Central memory CD8-positive, alpha-beta T cell (primary cell): ENCODE measurements at regions not wholly inside any gene's neighbourhood (a gene's known extent, or its start where the extent isn't known, plus 50 kb on each side); places are given as distances from the start of the nearest gene placed in this dataset.

Experiments used
- ATAC-seq: fragments of 150-1000 bp; cut with Tn5 transposase; replicated peaks from 2 replicates; pipeline ENCODE4 v1.10.0; 2022; ENCODE audit warnings: mild to moderate bottlenecking, moderate FRiP score, moderate number of reproducible peaks; ENCODE audit not compliant: poor library complexity, severe bottlenecking; ENCODE audit errors: extremely low read depth
- DNase-seq, 2 donors: peaks; one replicate each; pipeline ENCODE4 v3.0.0; 2021; ENCODE audit warnings: low spot score in 2 of 2
- H3K27ac Mint-ChIP-seq: one replicate; pipeline ENCODE4 v1.8.0; 2022; ENCODE audit warnings: low read depth, mild to moderate bottlenecking, moderate library complexity, mixed read lengths
- H3K27me3 Mint-ChIP-seq: one replicate; pipeline ENCODE4 v1.8.0; 2022; ENCODE audit warnings: mixed read lengths
- H3K36me3 Mint-ChIP-seq: one replicate; pipeline ENCODE4 v1.8.0; 2022; ENCODE audit warnings: mild to moderate bottlenecking, moderate library complexity, mixed read lengths; ENCODE audit not compliant: insufficient read depth
- H3K4me1 Mint-ChIP-seq: one replicate; pipeline ENCODE4 v1.8.0; 2022; ENCODE audit warnings: mixed read lengths
- H3K4me3 Mint-ChIP-seq: one replicate; pipeline ENCODE4 v1.8.0; 2022; ENCODE audit warnings: mild to moderate bottlenecking, moderate library complexity, mixed read lengths
- H3K9me3 Mint-ChIP-seq: one replicate; pipeline ENCODE4 v1.8.0; 2022; ENCODE audit warnings: mixed read lengths

- ATAC-seq (no peak), DNase-seq (no peak)
- Mint-ChIP-seq H3K4me1 (no peaks in the 10 kb centered on the region), H3K9me3 (peaks cover 12% of the 10 kb centered on the region), H3K36me3 (no peaks in the 10 kb centered on the region), H3K27me3 (no peaks in the 10 kb centered on the region), H3K4me3 (no peak overlapping the region), H3K27ac (no peak overlapping the region)
Observed at GRCh38 chr6:93059911-93060310, 359.4 kb downstream of the EPHA7 start.

DNA sequence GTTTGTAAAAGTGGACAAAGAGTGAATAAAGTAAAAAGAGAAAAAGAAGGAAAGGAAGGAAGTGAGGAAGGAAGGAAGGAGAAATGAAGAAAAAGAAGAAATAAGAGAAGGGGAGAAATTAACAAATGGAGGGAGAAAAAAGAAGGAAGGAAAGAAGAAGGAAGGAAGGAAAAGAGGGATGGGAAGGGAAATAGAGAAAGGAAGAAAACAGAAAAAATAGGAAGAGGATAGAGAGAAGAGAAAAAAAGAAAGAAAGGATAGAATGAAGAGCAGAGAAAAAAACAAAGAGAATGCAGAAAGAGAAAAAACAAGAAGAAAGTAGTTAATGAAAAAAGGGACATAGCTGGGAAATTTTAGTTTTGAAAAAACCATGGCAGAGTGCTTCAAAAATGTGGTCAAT is 361.8 kb downstream of the EPHA7 start:
- Mint-ChIP-seq H3K9me3 (peaks cover 23% of the 10 kb centered on the region), H3K4me1 (no peaks in the 10 kb centered on the region), H3K27me3 (no peaks in the 10 kb centered on the region), H3K36me3 (no peaks in the 10 kb centered on the region), H3K27ac (no peak overlapping the region), H3K4me3 (no peak overlapping the region)
- no peak for DNase-seq
- ATAC-seq, result no peak

GRCh38 chr6:93048381-93048780 is 371.0 kb downstream of the EPHA7 start:
- H3K27me3 Mint-ChIP-seq, result no peaks in the 10 kb centered on the region
- peaks cover 6% of the 10 kb centered on the region for H3K9me3 Mint-ChIP-seq
- DNase-seq, result no peak
- no peak overlapping the region for H3K27ac Mint-ChIP-seq
- no peak for ATAC-seq
- H3K36me3 Mint-ChIP-seq, result peaks cover 3% of the 10 kb centered on the region
- H3K4me3 Mint-ChIP-seq, result no peak overlapping the region
- no peaks in the 10 kb centered on the region for H3K4me1 Mint-ChIP-seq

DNA sequence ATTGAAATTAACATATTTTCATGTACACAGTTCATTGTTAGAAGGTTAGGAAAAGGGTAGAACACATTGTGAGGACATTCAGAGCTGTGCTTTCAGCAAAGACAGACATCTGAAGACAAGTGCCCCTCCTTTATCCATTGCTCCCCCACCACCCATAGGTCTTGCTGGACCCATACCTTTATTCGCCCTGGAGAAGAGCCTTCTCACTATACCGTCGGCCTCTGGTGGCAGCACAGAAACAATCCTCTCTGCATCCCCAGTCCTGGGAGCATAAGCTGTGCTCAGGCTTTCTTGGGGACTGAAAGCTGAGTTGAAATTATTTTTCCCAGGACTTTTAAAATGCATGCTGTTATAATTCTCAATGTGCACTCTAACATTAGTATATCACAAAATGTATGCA is 372.3 kb downstream of the EPHA7 start:
- Mint-ChIP-seq H3K4me3 (no peak overlapping the region), H3K27me3 (no peaks in the 10 kb centered on the region), H3K27ac (no peak overlapping the region), H3K4me1 (no peaks in the 10 kb centered on the region), H3K36me3 (peaks cover 3% of the 10 kb centered on the region), H3K9me3 (peaks cover 6% of the 10 kb centered on the region)
- no peak for ATAC-seq
- DNase-seq, result no peak

DNA sequence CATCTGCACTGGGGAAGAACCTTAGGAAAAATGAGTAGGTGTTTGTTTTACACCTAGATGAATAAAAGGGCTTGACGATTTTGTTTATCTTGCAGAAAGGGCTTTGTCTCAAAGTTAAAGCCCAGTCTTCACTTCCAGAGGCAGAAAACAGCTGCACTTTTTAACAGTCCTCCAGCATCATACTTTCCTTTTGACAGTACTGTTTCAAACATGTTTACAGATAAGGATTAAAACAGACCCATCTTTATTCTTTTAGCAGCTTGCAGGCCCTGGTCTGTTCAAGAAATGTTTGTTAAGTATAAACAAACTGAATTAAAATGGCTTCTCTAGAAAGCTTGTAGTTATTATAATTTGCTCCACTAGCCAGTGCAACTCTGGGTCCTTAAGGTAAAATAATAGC is 374.2 kb downstream of the EPHA7 start:
- Mint-ChIP-seq H3K4me1 (no peaks in the 10 kb centered on the region), H3K27me3 (no peaks in the 10 kb centered on the region), H3K27ac (no peak overlapping the region), H3K9me3 (peaks cover 6% of the 10 kb centered on the region), H3K4me3 (no peak overlapping the region), H3K36me3 (peaks cover 1% of the 10 kb centered on the region)
- DNase-seq (no peak), ATAC-seq (no peak)

GRCh38 chr6:93040375-93040774 is 379.0 kb downstream of the EPHA7 start:
- Mint-ChIP-seq H3K4me1 (no peaks in the 10 kb centered on the region), H3K27ac (no peak overlapping the region), H3K36me3 (peaks cover 1% of the 10 kb centered on the region), H3K4me3 (no peak overlapping the region), H3K27me3 (no peaks in the 10 kb centered on the region), H3K9me3 (peaks cover 14% of the 10 kb centered on the region)
- DNase-seq, result no peak
- no peak for ATAC-seq

- Mint-ChIP-seq H3K27me3 (no peaks in the 10 kb centered on the region), H3K36me3 (peaks cover 2% of the 10 kb centered on the region), H3K9me3 (peaks cover 21% of the 10 kb centered on the region), H3K27ac (no peak overlapping the region), H3K4me3 (no peak overlapping the region), H3K4me1 (no peaks in the 10 kb centered on the region)
- DNase-seq (no peak), ATAC-seq (no peak)
Observed at GRCh38 chr6:93036835-93037234, 382.5 kb downstream of the EPHA7 start.

- ATAC-seq, result no peak
- Mint-ChIP-seq H3K36me3 (peaks cover 2% of the 10 kb centered on the region), H3K27me3 (no peaks in the 10 kb centered on the region), H3K9me3 (peaks cover 23% of the 10 kb centered on the region), H3K4me3 (no peak overlapping the region), H3K4me1 (no peaks in the 10 kb centered on the region), H3K27ac (no peak overlapping the region)
- DNase-seq, result no peak
Observed at GRCh38 chr6:93035756-93036155, 383.6 kb downstream of the EPHA7 start.

- ATAC-seq, result no peak
- DNase-seq, result no peak
- H3K27ac Mint-ChIP-seq, result no peak overlapping the region
- H3K9me3 Mint-ChIP-seq, result peaks cover 17% of the 10 kb centered on the region
- H3K27me3 Mint-ChIP-seq, result no peaks in the 10 kb centered on the region
- H3K4me1 Mint-ChIP-seq, result no peaks in the 10 kb centered on the region
- no peak overlapping the region for H3K4me3 Mint-ChIP-seq
- peaks cover 2% of the 10 kb centered on the region for H3K36me3 Mint-ChIP-seq
Observed at GRCh38 chr6:93021235-93021915, 398.0 kb downstream of the EPHA7 start.

DNA sequence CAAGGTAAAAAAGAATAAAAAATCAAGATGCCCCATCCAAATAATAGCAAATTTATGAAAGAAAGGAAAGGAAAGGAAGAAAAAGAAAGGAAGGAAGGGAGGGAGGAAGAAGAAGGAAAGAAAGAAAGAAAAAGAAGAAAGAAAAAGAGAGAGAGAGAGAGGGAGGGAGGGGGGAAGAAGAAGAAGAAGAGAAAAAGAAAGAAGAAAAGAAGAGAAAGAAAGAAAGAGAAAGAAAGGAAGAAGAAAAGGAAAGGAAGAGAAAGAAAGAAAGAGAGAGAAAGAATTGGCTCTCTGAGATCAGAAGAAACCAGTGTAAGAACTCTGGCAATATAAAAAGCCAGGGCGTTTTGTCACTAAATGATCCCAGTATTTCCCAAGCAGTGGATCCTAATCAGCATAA is 401.7 kb downstream of the EPHA7 start:
- Mint-ChIP-seq H3K4me1 (no peaks in the 10 kb centered on the region), H3K9me3 (peaks cover 20% of the 10 kb centered on the region), H3K4me3 (no peak overlapping the region), H3K27ac (no peak overlapping the region), H3K36me3 (peaks cover 2% of the 10 kb centered on the region), H3K27me3 (no peaks in the 10 kb centered on the region)
- ATAC-seq, result no peak
- DNase-seq, result no peak

GRCh38 chr6:93017213-93017612 is 402.1 kb downstream of the EPHA7 start:
- no peak overlapping the region for H3K4me3 Mint-ChIP-seq
- no peak overlapping the region for H3K27ac Mint-ChIP-seq
- DNase-seq, result no peak
- no peaks in the 10 kb centered on the region for H3K4me1 Mint-ChIP-seq
- peaks cover 20% of the 10 kb centered on the region for H3K9me3 Mint-ChIP-seq
- peaks cover 2% of the 10 kb centered on the region for H3K36me3 Mint-ChIP-seq
- ATAC-seq, result no peak
- H3K27me3 Mint-ChIP-seq, result no peaks in the 10 kb centered on the region

DNA sequence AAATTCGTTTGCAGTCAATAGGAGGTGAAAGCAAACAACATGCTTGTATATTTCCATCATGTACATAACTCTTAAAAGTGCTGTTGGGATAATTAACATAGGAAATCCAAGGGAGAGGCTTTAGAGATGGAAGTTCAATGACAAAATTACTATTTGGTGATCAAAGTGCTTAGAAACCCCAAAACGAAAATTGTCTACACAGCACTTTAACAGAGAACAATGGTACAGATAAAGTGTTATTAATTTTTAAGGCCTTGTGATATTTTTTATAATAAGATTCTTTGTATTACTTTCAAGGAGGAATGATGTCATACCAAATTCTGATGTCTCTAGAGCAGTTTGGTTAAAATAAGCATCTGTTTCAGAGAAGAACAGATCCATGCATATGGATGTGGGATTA is 406.3 kb downstream of the EPHA7 start:
- H3K4me1 Mint-ChIP-seq, result no peaks in the 10 kb centered on the region
- ATAC-seq, result no peak
- no peak overlapping the region for H3K27ac Mint-ChIP-seq
- no peaks in the 10 kb centered on the region for H3K36me3 Mint-ChIP-seq
- peaks cover 20% of the 10 kb centered on the region for H3K9me3 Mint-ChIP-seq
- no peak for DNase-seq
- H3K27me3 Mint-ChIP-seq, result no peaks in the 10 kb centered on the region
- H3K4me3 Mint-ChIP-seq, result no peak overlapping the region

DNA sequence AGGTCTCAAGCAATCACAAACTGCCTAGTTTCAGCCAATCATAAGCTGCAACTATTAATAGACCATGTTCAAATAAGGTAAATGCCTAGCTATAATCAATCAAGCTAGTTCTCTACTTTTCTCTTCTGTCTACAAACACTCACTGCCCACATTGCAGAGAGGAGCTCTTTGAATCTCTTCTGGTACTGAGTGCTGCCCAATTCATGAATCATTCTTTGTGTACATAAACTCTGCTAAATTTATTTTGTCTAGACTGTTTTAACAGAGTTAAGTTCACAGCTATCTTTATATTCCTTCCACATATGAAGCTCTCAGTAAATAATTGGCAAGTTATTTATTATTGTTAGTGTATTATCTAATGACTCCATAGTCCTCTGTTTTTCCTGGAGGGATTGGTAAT is 411.0 kb downstream of the EPHA7 start:
- Mint-ChIP-seq H3K4me1 (no peaks in the 10 kb centered on the region), H3K36me3 (no peaks in the 10 kb centered on the region), H3K4me3 (no peak overlapping the region), H3K9me3 (peaks cover 15% of the 10 kb centered on the region), H3K27me3 (no peaks in the 10 kb centered on the region), H3K27ac (no peak overlapping the region)
- DNase-seq (no peak), ATAC-seq (no peak)

DNA sequence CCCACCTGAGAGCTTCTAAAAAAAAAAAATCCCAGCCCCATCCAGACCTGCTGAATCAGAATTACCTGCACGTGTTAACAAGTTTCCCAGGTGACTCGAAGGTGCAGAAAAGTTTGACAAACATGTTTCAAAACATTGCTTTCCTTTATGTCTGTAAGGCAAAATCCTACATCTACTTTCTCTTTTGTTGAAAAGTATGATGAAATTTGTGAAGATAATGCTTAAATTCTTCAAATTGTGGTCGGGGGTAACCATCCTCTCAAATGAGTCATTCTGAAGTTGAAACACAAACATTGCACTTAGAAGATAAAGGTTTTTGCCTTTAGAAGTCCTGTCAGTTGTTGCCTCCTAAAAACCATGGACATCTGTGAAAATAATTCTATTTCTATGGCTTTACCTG is 429.7 kb downstream of the EPHA7 start:
- Mint-ChIP-seq H3K27ac (no peak overlapping the region), H3K4me3 (no peak overlapping the region), H3K4me1 (no peaks in the 10 kb centered on the region), H3K36me3 (peaks cover 2% of the 10 kb centered on the region), H3K27me3 (no peaks in the 10 kb centered on the region), H3K9me3 (no peaks in the 10 kb centered on the region)
- ATAC-seq, result no peak
- DNase-seq, result no peak
